ENCODE measurements at regions not wholly inside any gene's neighbourhood (a gene's known extent, or its start where the extent isn't known, plus 50 kb on each side); places are given as distances from the start of the nearest gene placed in this dataset.
"Not testable (repeated sequence)": the region's sequence is repeated elsewhere in the genome, so short reads cannot be mapped to it uniquely, and the experiment has no call there.

GRCh38 chr9:75551861-75552260 is 338.6 kb upstream of the PCSK5 start:
- no peak for DNase-seq

GRCh38 chr9:75552941-75553340 is 337.5 kb upstream of the PCSK5 start:
- DNase-seq: no peak

DNA sequence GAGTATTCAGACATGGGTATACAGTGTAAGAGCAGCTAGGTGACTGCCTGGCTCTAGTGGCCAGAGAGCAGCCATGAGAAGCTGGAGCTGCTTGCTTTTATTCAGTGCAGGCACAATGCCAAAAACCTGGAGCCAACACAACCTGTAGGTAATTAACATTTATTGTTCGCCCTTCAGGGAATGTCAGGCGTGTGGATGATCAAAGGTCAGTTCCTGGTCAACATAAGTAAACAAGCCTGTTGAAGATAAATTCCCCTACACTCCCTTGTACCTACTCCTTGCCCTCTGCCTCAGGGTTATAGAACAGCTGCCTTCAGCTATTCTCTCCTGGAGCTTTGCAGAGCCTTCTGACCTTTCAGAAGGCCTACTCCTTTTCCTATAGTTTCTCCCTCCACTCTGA is 323.7 kb upstream of the PCSK5 start:
- DNase-seq: not testable (repeated sequence)

DNA sequence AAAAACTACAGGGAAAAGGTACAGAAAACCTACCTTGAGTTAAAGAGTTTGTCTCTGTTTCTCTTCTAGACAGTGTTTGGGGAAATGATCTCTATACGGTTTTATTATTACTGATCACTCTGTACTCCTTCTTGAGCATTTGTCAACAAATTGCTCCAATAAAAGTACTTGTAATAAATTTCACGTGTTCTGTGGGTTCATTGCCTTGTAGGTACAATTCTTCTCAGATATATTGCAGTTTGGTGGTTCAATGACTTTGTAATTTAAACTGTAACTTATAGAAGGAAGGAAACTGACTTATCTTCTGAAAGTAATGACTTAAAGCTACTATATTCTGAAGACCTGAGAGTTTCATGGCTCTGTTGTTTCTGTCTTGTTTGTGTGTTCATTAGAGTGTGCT is 319.9 kb upstream of the PCSK5 start:
- DNase-seq: no peak

DNA sequence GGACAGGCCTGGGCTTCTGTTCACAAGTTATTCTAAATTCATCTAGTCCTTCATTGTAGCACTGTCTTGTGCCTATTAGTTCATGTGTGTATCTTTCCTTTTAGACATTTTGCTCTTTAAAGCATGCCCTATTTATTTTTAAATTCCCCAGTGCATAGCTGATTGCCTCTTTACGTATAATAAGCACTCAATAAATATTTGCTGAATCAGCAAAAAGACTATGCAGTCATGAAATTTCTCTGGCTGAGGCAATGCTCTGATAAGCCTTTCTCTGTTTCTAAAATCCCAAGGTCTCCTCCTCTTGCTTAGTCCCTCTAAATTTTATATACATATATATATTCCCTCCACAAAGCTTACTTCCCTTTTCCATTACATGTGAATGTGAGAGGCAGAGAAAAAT is 315.9 kb upstream of the PCSK5 start:
- DNase-seq: no peak

DNA sequence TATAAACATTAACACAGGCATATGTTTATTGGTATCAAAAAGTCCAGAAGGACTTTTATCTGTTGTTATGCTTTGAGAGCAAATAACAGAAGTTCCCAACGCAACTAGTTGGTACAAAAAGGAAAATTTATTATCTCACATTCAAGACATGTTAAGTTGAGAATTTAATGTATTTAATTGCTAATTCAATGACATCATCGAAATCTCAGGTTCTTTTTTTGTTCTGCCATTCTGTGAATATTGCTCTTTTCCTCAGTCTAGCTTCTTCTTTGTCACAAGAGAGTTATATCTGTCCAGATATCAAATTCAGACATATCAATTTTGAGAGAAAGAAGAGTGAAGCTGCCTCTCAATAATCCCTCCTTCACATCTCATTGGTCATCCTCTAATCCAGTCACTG is 307.6 kb upstream of the PCSK5 start:
- no peak for DNase-seq

- DNase-seq: no peak
These were observed 301.7 kb upstream of the PCSK5 start for GRCh38 chr9:75588808-75589207.

GRCh38 chr9:75589497-75589896 is 301.0 kb upstream of the PCSK5 start:
- DNase-seq: no peak

GRCh38 chr9:75591972-75592371 is 298.5 kb upstream of the PCSK5 start:
- DNase-seq: no peak

DNA sequence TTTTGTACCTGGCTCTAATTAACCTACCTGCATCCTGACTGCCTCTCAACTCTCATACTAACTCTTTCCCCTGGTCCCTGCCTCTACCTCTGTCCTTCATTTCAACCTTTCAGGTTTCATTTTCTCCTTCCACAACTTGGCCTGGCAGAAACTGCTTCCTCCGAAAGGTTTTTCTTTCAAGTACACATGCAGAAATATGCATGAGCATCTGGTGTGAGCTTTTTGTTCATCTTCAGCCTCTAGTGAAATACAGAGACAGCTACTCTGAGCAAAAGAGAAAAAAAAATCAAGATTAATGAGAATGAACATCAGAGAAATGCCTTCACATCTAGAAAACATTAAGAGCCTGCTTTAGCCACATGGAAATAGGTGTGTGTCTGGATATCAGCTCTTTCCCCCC is 297.9 kb upstream of the PCSK5 start:
- DNase-seq: no peak

GRCh38 chr9:75593920-75594319 is 296.6 kb upstream of the PCSK5 start:
- no peak for DNase-seq

DNA sequence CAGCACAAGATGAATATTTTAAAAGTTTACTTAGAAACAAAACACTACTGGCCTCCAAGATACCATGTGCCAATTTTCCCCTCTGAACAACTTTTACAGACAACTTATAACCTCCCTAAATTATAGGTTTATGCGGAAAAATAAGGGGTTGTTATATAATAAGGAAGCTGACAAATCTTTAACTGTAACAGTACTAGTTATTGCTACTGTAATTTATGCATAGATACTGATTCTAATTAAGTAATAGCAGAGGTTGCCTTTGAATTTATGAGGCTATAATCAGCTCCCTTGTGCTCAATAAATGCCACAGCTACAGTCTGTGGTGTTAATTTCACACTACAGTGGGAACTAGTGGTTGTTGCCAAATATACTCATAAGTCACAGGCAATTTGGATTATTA is 291.3 kb upstream of the PCSK5 start:
- DNase-seq: no peak

GRCh38 chr9:75601280-75601679 is 289.2 kb upstream of the PCSK5 start:
- DNase-seq: no peak

DNA sequence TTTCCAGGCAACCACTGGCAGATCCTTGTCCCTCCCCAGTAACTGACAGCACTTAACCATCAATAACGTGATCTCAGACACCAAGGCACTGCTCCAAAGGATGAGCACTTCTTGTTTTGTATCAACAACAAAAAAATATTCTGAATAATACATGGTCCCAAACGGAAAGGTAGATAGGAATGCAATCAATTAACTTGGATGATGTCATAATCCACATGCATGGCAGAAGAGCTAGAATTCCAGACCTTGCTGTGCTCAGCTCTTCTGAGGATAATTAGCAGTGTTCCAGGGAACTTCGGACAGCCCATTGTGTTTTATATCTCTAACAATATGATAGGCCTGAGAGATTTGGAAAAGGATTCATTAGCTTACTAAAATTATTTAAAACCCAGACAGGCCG is 288.4 kb upstream of the PCSK5 start:
- DNase-seq: no peak

GRCh38 chr9:75604661-75605060 is 285.8 kb upstream of the PCSK5 start:
- DNase-seq: no peak

- no peak for DNase-seq
These were observed 283.0 kb upstream of the PCSK5 start for GRCh38 chr9:75607521-75607920.

- no peak for DNase-seq
These were observed 281.1 kb upstream of the PCSK5 start for GRCh38 chr9:75609401-75609800.

DNA sequence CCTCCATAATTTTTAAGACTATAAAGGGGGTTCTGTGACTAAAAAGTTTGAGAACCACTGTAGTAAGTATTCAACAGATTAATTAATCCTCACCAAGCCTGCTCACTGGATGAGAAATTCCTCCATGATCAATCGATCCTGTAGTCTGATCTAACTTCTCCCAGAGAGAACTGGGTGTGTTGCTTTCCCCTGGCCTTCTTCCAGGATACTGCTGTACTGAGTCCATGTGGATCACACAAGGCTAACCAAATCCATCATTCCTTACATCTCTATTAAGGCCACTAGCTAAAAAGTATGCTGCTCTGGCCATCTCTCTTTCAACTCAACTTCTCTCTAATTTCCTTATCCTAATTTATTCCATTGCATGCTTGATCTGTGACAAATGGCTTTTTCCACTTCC is 280.2 kb upstream of the PCSK5 start:
- DNase-seq: no peak

- DNase-seq: no peak
These were observed 278.3 kb upstream of the PCSK5 start for GRCh38 chr9:75612205-75612604.

GRCh38 chr9:75612754-75613153 is 277.7 kb upstream of the PCSK5 start:
- no peak for DNase-seq

DNA sequence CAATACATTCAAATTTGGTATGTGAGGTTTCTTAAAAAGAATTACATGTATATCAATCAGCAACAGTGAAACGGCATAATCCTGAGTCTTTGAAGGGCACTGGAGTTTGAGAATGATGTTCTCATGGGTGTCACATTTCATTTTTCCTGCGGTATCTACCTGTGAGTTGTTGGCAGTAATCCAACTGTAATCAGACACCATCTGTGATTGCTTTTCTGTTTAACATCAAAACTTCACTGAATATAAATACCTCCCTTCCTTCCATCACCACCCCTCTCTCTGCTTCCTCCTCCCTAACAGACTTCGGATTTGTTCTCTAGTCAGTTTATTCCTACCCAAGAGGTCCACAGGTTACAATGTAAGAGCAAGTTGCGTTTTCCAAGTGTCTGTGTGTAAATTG is 275.2 kb upstream of the PCSK5 start:
- DNase-seq: no peak

GRCh38 chr9:75616052-75616451 is 274.4 kb upstream of the PCSK5 start:
- no peak for DNase-seq

GRCh38 chr9:75616841-75617566 is 273.5 kb upstream of the PCSK5 start:
- no peak for DNase-seq

GRCh38 chr9:75623462-75623861 is 267.0 kb upstream of the PCSK5 start:
- DNase-seq: no peak

DNA sequence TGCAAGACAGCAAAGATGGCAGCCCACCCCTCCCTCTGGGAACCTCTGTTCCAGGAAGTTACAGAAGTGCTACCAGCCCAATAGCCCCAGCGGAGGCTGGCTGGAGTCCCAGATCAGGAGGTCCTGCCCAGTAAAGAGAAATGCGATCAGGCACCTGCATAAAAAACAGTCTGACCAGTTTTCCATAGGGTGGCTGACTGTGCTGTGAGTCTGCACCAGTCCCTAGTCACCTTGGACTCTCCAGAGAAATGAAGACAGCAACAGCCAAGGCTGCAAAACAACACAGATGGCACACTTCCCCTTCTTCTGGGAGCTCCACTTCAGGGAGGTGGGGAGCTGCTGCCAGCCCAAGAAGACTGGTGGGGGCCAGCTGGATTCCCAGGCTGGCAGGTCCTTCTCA is 265.5 kb upstream of the PCSK5 start:
- DNase-seq: no peak

- no peak for DNase-seq
These were observed 263.6 kb upstream of the PCSK5 start for GRCh38 chr9:75626860-75627259.
